ENCODE measurements at regions not wholly inside any gene's neighbourhood (a gene's known extent, or its start where the extent isn't known, plus 50 kb on each side); places are given as distances from the start of the nearest gene placed in this dataset.

DNA sequence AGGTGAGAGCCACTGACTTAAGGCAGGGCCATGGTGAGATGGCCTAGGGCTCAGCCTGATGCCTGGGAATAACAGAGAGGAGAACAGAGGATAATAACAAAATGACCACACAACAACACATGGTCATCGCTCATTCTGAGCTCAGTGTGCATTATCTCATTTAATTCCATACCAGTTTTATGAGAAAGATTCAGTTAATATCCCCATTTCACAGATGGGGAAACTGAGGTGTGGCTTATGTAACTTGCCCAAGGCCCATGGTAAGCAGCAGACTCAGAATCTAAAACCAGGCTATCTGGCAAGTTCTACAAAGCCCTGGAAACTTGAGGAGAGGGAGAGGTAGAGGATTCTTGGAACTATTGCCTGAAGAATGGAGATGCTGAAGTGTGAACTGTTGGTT lies 200.9 kb upstream of the PMEPA1 start:
- TF ChIP-seq, protein P1, sequence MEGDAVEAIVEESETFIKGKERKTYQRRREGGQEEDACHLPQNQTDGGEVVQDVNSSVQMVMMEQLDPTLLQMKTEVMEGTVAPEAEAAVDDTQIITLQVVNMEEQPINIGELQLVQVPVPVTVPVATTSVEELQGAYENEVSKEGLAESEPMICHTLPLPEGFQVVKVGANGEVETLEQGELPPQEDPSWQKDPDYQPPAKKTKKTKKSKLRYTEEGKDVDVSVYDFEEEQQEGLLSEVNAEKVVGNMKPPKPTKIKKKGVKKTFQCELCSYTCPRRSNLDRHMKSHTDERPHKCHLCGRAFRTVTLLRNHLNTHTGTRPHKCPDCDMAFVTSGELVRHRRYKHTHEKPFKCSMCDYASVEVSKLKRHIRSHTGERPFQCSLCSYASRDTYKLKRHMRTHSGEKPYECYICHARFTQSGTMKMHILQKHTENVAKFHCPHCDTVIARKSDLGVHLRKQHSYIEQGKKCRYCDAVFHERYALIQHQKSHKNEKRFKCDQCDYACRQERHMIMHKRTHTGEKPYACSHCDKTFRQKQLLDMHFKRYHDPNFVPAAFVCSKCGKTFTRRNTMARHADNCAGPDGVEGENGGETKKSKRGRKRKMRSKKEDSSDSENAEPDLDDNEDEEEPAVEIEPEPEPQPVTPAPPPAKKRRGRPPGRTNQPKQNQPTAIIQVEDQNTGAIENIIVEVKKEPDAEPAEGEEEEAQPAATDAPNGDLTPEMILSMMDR (IDR thresholded peaks at IDR 0.05) = no peak
- TF ChIP-seq POLR2A (IDR thresholded peaks at IDR 0.05) = no peak
